ENCODE measurements at regions not wholly inside any gene's neighbourhood (a gene's known extent, or its start where the extent isn't known, plus 50 kb on each side); places are given as distances from the start of the nearest gene placed in this dataset.

DNA sequence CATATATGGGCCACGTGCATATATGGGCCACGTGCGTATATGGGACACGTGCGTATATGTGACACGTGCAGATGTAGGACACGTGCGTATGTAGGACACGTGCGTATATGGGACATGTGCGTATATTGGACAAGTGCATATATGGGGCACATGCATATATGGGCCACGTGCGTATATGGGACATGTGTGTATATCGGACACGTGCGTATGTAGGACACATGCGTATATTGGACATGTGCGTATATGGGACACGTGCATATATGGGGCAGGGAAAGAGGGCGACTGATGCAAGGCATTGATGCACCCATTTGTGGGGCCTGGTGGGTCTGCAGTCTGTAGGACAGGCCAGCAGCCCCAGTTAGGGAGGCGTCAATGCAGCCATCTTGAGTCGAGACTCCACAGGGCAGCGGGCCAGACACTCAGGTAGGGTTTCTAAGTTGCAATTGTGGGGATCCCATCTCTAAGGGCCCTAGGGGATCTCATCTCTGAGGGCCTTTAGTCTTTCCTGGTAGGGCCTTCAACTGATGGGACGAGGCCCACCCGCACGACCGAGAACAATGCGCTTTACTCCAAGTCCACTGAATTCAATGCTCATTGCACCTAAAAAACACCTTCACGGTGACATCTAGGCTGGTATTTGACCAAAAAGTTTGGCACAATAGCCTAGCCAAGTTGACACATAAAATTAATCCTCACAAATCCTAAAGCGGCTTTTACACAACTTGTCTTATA is 92.3 kb upstream of the ZNF516 start:
- Histone ChIP-seq H3K4me3 (no peak overlapping the region), H3K4me1 (no peaks in the 10 kb centered on the region), H3K9me3 (no peaks in the 10 kb centered on the region), H3K36me3 (no peaks in the 10 kb centered on the region), H3K27me3 (no peaks in the 10 kb centered on the region), H3K27ac (no peak overlapping the region)
- TF ChIP-seq POLR2A (IDR thresholded peaks at IDR 0.05): no peak
- TF ChIP-seq, protein P1, sequence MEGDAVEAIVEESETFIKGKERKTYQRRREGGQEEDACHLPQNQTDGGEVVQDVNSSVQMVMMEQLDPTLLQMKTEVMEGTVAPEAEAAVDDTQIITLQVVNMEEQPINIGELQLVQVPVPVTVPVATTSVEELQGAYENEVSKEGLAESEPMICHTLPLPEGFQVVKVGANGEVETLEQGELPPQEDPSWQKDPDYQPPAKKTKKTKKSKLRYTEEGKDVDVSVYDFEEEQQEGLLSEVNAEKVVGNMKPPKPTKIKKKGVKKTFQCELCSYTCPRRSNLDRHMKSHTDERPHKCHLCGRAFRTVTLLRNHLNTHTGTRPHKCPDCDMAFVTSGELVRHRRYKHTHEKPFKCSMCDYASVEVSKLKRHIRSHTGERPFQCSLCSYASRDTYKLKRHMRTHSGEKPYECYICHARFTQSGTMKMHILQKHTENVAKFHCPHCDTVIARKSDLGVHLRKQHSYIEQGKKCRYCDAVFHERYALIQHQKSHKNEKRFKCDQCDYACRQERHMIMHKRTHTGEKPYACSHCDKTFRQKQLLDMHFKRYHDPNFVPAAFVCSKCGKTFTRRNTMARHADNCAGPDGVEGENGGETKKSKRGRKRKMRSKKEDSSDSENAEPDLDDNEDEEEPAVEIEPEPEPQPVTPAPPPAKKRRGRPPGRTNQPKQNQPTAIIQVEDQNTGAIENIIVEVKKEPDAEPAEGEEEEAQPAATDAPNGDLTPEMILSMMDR (IDR thresholded peaks at IDR 0.05): no peak
- no peak for DNase-seq

DNA sequence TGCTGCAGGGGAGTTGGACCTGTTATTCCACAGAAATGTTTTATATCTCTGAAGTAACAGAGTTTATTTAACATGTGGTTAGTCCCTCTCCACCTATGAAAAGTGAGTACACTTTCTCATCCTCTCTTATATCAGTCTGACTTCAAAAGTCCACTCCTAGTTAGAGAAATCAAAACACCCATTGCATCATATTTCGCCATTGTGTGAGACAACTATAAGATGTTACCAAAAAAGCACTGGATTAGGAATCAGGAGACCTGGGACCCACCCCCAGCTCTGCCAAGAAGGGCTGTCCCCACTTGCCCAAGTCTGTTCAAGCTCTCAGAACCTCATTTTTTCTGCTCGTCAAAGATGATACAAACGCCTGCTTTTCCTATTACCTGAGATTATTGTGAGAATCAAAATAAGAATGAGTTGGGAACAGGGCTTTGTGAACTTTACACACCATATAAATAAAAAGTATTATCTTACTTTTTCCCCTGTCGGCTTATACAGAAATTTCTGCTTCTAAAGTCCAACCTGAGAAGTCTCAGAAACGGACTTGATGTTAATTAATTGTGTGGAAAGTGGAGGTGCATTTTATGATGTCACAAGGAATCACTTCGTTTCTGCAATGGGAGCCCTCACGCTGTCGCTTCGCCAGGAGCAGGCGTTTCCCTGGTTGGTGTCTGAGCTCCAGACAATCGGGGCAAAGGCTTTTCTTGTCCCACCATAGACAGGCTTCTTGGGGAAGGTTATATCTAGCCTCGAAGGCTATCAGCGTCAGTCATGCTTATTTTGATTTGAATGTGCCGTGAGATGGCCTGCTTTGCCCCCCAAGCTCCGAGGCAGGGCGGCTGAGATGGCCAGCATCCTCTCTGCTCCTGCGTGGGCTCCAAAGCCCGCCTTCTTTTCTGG is 89.6 kb upstream of the ZNF516 start:
- H3K4me1 ChIP-seq: no peaks in the 10 kb centered on the region
- TF ChIP-seq, protein P1 (IDR thresholded peaks at IDR 0.05): no peak
- TF ChIP-seq POLR2A (IDR thresholded peaks at IDR 0.05): no peak
- no peak for DNase-seq
- no peak overlapping the region for H3K4me3 ChIP-seq
- no peaks in the 10 kb centered on the region for H3K36me3 ChIP-seq
- H3K27ac ChIP-seq: no peak overlapping the region
- H3K9me3 ChIP-seq: no peaks in the 10 kb centered on the region
- no peaks in the 10 kb centered on the region for H3K27me3 ChIP-seq

DNA sequence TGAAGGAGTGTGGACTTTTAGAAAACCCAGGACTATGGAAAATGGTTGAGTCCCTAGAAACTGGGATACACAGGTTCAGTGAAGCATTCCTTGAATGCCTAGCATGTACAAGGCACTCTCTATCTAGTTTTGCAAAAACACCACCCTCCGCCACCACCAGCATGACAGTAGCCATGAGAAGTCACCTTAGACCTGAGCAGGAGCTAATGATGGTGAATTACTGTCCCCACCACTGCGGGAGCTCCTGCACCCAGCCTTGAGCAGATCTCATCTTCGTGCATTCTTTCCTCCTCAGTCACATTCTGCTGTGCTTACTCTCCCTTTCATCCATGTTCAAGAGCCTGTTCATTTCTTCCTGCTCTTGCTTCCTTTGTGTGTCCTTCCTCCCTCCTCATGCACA is 86.2 kb upstream of the ZNF516 start:
- H3K4me1 ChIP-seq: no peaks in the 10 kb centered on the region
- no peak overlapping the region for H3K4me3 ChIP-seq
- DNase-seq: no peak
- H3K36me3 ChIP-seq: no peaks in the 10 kb centered on the region
- no peaks in the 10 kb centered on the region for H3K27me3 ChIP-seq
- H3K27ac ChIP-seq: no peak overlapping the region
- no peak for TF ChIP-seq POLR2A (IDR thresholded peaks at IDR 0.05)
- TF ChIP-seq, protein P1 (IDR thresholded peaks at IDR 0.05): no peak
- H3K9me3 ChIP-seq: no peaks in the 10 kb centered on the region

DNA sequence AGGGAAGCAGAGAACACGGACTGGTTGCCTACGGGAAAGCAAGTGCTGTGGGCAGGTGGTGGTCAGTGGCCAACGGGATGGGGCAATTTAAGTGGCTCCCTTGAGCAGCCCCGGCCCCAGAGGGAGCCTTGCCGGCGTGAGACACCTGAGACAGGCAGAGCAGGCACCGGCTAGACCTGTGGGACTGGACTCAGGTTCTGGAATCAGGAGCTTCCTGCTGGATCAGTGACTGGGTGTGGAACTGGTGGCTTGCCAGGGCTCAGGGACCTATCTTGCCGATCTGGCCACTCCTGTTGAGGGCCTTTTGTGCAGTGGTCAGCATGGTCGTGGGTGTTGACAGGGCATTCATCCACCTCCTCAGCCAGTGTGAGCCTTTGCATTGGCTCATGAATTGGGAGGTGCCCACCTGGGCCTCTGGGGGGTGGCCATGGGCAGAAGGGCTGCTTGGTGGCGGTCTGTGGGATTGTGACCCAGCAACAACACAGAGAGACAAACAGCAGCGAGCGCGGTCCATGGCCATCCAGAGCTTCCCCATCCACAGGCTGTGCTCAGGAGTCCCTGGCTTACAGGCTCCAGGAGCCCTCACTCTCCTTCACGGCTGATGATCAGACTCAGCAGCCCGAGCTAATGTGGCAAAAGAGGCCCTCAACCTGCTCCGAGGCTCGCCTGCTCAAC is 85.4 kb upstream of the ZNF516 start:
- Histone ChIP-seq H3K4me3 (no peak overlapping the region), H3K9me3 (no peaks in the 10 kb centered on the region), H3K27me3 (no peaks in the 10 kb centered on the region), H3K36me3 (no peaks in the 10 kb centered on the region), H3K27ac (no peak overlapping the region), H3K4me1 (no peaks in the 10 kb centered on the region)
- TF ChIP-seq, protein P1 (IDR thresholded peaks at IDR 0.05): no peak
- TF ChIP-seq POLR2A (IDR thresholded peaks at IDR 0.05): no peak
- no peak for DNase-seq

DNA sequence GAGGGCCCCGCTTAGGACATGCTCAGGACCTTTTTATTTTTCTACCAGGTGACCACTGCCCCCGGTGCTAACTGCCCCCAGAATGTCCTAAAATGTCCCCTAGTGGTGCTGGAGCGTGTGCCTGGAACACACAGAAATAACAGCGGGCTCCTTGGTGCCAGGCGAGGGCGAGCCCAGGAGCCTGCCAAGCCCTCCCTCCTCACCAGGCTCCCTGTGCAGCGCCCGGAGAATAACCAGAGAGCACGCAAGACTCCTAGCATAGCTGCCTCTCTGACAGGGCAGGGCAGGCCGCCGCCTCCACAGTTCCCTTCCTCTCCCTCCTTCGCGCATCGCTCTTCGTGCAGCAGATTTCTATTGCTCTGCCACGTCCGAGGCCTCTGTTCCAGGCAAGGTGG is 84.3 kb upstream of the ZNF516 start:
- Histone ChIP-seq H3K4me3 (no peak overlapping the region), H3K4me1 (no peaks in the 10 kb centered on the region), H3K27me3 (no peaks in the 10 kb centered on the region), H3K36me3 (no peaks in the 10 kb centered on the region), H3K27ac (no peak overlapping the region), H3K9me3 (no peaks in the 10 kb centered on the region)
- no peak for DNase-seq
- no peak for TF ChIP-seq POLR2A (IDR thresholded peaks at IDR 0.05)
- TF ChIP-seq, protein P1 (IDR thresholded peaks at IDR 0.05): no peak

Measured in Peyer's patch (tissue), 4 donors.